Right lobe of liver (tissue), 4 donors: ENCODE measurements at regions not wholly inside any gene's neighbourhood (a gene's known extent, or its start where the extent isn't known, plus 50 kb on each side); places are given as distances from the start of the nearest gene placed in this dataset.

Experiments
- POLR2A ChIP-seq: fragments of 450-650 bp; IDR thresholded peaks from one replicate; pipeline ENCODE4 v1.6.1; 2017; ENCODE audit warnings: antibody characterized with exemption, mild to moderate bottlenecking
- TF ChIP-seq, protein P1 (sequence below), 4 donors: fragments of 200-600 bp in 3 of 4; fragments of 450-650 bp in 1 of 4; IDR thresholded peaks; one replicate each; pipeline versions ENCODE4 v1.5.1 to v1.8.0; 2016 to 2022; ENCODE audit warnings: antibody characterized with exemption in 4 of 4, mild to moderate bottlenecking in 2 of 4
- donor health status: DM: no; HTN: no; CAD: no.
- donor health status: DM: no; HTN: no; CAD: no.
- donor health status: DM: no; HTN: yes; CAD: no.

GRCh38 chr16:86991679-86992078, 325.5 kb downstream of the C16orf95 start:
- TF ChIP-seq, protein P1, sequence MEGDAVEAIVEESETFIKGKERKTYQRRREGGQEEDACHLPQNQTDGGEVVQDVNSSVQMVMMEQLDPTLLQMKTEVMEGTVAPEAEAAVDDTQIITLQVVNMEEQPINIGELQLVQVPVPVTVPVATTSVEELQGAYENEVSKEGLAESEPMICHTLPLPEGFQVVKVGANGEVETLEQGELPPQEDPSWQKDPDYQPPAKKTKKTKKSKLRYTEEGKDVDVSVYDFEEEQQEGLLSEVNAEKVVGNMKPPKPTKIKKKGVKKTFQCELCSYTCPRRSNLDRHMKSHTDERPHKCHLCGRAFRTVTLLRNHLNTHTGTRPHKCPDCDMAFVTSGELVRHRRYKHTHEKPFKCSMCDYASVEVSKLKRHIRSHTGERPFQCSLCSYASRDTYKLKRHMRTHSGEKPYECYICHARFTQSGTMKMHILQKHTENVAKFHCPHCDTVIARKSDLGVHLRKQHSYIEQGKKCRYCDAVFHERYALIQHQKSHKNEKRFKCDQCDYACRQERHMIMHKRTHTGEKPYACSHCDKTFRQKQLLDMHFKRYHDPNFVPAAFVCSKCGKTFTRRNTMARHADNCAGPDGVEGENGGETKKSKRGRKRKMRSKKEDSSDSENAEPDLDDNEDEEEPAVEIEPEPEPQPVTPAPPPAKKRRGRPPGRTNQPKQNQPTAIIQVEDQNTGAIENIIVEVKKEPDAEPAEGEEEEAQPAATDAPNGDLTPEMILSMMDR (IDR thresholded peaks at IDR 0.05) = no peak
- no peak for TF ChIP-seq POLR2A
